ENCODE measurements at regions not wholly inside any gene's neighbourhood (a gene's known extent, or its start where the extent isn't known, plus 50 kb on each side); places are given as distances from the start of the nearest gene placed in this dataset.

DNA sequence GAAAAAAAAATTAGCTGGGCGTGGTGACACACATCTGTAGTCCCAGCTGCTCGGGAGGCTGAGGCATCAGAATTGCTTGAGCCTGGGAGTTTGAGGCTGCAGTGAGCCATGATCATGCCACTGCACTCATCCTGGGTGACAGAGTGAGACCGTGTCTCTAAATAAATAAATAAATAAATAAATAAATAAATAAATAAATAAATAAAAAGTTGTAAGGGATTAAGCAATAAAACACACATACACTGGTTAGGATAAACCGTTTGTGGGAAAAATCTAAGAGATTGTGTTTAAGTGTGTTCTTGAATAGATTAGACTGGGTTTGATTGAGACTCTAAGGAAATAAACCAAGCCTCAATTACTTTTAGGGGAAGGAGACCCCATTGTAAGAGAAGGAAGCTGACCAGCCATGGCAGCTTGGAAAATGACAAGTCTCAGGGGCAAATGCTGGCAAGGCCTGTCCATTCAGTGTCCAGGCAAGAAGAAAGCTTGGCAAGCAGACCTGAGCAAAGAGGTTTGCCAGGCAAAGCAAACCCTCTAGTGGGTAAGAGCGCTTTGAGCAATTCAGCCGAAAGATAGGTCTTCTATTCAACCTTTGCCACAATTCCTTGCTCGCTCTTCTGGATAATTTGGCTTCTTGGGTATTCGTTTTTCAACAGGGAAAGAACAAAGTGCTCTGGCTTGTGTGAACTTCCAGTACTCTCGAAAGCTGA lies 106.9 kb upstream of the SERBP1 start:
- DNase-seq, result no peak
- Histone ChIP-seq H3K79me2 (ENCODE audit: insufficient read depth, low read length) (no peaks in the 10 kb centered on the region), H3K14ac (ENCODE audit: insufficient read depth, low read length) (no peak overlapping the region), H4K91ac (ENCODE audit: insufficient read length, low read depth, low read length) (no peak overlapping the region), H3T11ph (ENCODE audit: low read length) (no peak overlapping the region), H3K4ac (ENCODE audit: low read depth, low read length) (no peak overlapping the region), H3K27me3 (ENCODE audit: insufficient read depth, low read length) (no peaks in the 10 kb centered on the region), H4K20me1 (ENCODE audit: control insufficient read depth, insufficient read depth, insufficient read length) (no peaks in the 10 kb centered on the region), H3K23me2 (ENCODE audit: insufficient read length, low read depth, low read length, poor library complexity, severe bottlenecking) (no peaks in the 10 kb centered on the region), H3K4me1 (ENCODE audit: insufficient read depth, low read length) (no peaks in the 10 kb centered on the region), H3K23ac (ENCODE audit: insufficient read length, low read depth, low read length) (no peak overlapping the region), H4K5ac (ENCODE audit: insufficient read length, low read depth, low read length) (no peak overlapping the region), H3K9me3 (ENCODE audit: control insufficient read depth, low read depth, low read length) (no peaks in the 10 kb centered on the region), H4K8ac (replicated peaks; ENCODE audit: insufficient read length, low read depth, low read length) (no peak overlapping the region), H2BK12ac (ENCODE audit: insufficient read length, low read depth, low read length) (no peak overlapping the region), H3K4me2 (ENCODE audit: insufficient read depth, insufficient read length, low read length) (no peak overlapping the region), H3K27ac (ENCODE audit: insufficient read length, low read depth, low read length) (no peak overlapping the region), H2AK5ac (ENCODE audit: insufficient read length, low read length) (no peak overlapping the region), H2BK120ac (ENCODE audit: low read depth, low read length, poor library complexity, severe bottlenecking) (no peak overlapping the region), H2BK15ac (ENCODE audit: low read depth, low read length) (no peak overlapping the region), H2AFZ (ENCODE audit: low read length) (no peak overlapping the region), H3K18ac (ENCODE audit: insufficient read length, low read depth, low read length) (no peak overlapping the region), H2BK20ac (ENCODE audit: low read depth, low read length, poor library complexity, severe bottlenecking) (no peak overlapping the region), H2BK5ac (ENCODE audit: insufficient read length, low read length) (no peak overlapping the region), H3K9ac (ENCODE audit: extremely low read depth, insufficient read length, low read length) (no peak overlapping the region), H3K79me1 (ENCODE audit: insufficient read depth, low read depth, low read length, poor library complexity, severe bottlenecking) (no peaks in the 10 kb centered on the region), H3K56ac (ENCODE audit: insufficient read length, low read depth, low read length) (no peak overlapping the region)
- Mint-ChIP-seq H3K4me1 (peaks cover 0 to 6% of the 10 kb centered on the region in 2 experiments; a peak in 2 of 4 replicates), H3K4me3 (no peak overlapping the region), H3K36me3 (ENCODE audit: insufficient read depth in 1 of 3, low read depth in 3 of 3) (no peaks in the 10 kb centered on the region), H3K27ac (no peak overlapping the region), H3K9me3 (no peaks in the 10 kb centered on the region), H3K27me3 (ENCODE audit: low read depth) (peaks cover 23% of the 10 kb centered on the region)
- TF ChIP-seq, protein P1, sequence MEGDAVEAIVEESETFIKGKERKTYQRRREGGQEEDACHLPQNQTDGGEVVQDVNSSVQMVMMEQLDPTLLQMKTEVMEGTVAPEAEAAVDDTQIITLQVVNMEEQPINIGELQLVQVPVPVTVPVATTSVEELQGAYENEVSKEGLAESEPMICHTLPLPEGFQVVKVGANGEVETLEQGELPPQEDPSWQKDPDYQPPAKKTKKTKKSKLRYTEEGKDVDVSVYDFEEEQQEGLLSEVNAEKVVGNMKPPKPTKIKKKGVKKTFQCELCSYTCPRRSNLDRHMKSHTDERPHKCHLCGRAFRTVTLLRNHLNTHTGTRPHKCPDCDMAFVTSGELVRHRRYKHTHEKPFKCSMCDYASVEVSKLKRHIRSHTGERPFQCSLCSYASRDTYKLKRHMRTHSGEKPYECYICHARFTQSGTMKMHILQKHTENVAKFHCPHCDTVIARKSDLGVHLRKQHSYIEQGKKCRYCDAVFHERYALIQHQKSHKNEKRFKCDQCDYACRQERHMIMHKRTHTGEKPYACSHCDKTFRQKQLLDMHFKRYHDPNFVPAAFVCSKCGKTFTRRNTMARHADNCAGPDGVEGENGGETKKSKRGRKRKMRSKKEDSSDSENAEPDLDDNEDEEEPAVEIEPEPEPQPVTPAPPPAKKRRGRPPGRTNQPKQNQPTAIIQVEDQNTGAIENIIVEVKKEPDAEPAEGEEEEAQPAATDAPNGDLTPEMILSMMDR (conservative IDR thresholded peaks at IDR 0.05), result no peak
- WGBS (ENCODE audit: extremely low coverage, insufficient read length, low lambda C conversion rate), result no CpG with 5 or more reads among the region's 9 CpGs

Measured in H9 (cell line).